Inferior parietal cortex (tissue), 1 donor: ENCODE measurements at regions not wholly inside any gene's neighbourhood (a gene's known extent, or its start where the extent isn't known, plus 50 kb on each side); places are given as distances from the start of the nearest gene placed in this dataset.
"Not testable (repeated sequence)": the region's sequence is repeated elsewhere in the genome, so short reads cannot be mapped to it uniquely, and the experiment has no call there.

Experiments
- DNase-seq: peaks from one replicate; pipeline ENCODE4 v3.0.0-alpha.2; 2016; ENCODE audit errors: extremely low spot score

DNA sequence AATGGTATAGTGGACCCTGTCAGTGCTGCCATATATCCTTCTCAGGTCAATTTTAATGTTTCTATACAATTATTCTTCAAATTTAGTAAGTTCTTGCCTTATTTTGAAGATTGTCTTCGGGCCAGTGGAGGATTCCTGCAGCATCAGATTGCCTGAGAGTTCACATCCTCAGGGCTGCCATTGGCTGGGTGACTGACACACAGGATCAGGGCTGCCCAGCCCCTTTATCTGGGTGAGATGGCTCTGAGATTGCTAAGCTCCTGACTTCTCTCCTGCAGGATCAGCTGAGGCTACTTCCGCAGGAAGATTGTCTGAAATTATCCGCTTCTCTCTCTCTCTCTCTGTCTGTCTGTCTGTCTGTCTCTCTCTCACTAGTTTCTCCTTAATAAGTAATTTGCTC is 567.4 kb downstream of the TSN start:
- DNase-seq, result no peak

DNA sequence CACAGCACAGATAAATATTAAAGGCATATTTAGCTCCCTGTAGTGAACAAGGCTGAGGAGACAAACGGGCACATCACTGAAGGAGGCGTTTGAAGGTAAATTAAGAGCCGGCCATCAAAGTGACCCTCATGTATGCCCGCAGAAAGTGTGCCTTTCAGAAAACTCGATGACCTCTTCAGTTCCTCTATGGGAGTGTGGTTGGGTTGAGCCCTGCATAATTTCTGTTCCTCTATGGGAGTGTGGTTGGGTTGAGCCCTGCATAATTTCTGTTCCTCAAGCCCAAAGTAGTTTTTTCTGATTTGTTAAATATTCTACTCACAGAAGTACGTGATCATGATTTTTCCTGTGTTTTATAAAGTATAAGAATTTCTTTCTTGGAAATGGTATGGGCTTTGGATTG is 568.5 kb downstream of the TSN start:
- DNase-seq, result no peak

DNA sequence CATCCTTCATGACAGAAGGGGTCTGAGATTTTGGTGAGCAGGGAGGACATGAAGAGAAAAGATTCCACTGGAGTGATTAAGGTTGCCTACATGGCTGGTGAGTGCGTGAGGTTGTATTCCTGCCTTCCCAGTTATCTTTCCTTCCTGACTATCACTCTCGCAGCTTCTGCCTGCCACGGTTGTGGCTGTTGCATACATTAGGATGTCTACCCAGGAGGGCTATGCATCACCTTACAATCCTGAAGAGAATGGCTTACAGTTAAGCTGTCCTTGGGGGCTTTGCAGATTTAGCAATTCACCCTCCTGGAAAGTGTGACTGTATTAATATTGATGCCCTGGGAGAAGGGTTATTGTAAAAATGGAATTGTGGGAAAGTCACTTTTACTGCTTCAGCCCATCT is 571.0 kb downstream of the TSN start:
- DNase-seq, result no peak

DNA sequence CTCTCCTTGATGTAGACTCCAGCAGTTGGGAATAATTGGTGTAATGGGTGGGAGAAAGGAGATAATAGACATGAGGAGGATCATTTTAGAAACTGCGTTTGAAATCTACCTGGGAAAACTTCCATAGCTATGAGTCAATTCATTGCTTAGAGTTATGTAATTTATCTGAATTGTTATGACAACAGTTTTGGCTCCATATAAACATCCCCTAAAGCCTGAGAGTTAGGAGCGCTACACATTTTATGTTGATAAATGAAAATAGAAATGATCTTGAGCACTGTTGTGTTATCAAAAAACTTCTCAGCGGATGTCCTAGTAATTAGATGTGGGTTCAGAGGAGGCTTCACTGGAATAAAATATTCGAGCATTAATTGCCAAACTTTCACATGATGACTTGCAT is 573.4 kb downstream of the TSN start:
- no peak for DNase-seq

DNA sequence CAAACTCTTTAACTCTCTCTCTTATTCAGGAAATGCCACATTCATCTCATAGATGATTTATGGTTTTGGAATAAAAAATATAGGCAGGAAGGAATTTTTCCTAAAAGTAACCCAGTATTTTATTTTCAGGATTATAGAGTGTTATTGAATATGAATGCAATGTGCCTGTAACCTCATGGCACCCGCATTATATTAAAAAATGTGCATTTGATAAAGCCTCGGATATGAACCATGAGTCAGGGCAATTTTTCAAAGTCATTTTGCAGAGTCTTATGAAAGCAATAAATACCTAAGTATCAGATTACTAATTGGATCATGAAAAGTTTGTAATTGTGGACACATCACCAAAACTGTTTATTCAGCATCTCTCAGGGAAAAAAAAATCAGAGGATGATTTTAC is 573.8 kb downstream of the TSN start:
- DNase-seq, result no peak

DNA sequence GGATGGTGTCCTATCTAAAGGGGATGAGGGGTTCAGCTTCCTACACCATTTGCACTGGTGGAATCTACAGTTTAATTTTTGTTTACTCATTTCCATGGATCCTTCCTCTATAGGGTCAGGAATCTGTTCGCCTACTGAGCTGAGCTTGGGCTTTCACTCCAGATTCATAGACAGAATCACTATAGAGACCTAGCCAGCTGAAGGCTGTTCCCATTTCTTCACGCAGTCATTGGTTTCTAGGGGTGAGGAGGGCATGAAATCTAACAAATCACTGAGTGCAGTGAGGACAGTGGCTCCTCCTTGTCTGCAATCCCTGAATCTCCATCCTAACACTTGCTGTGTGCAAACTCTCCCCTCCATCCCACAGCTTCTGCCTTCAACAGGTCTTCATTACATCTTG is 578.5 kb downstream of the TSN start:
- no peak for DNase-seq

DNA sequence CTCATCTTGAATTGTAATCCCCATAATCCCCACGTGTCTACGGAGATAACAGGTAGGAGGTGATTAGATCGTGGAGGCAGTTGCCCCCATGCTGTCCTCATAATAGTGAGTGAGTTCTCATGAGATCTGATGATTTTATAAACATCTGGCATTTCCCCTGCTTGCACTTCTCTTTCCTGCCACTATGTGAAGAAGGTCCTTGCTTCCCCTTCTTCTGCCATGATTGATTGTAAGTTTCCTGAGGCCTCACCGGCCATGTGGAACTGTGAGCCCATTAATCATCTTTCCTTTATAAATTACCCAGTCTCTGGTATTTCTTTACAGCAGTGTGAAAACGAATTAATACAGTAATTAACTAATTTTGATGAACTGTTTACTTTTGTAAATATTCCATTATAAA is 582.5 kb downstream of the TSN start:
- DNase-seq, result no peak

DNA sequence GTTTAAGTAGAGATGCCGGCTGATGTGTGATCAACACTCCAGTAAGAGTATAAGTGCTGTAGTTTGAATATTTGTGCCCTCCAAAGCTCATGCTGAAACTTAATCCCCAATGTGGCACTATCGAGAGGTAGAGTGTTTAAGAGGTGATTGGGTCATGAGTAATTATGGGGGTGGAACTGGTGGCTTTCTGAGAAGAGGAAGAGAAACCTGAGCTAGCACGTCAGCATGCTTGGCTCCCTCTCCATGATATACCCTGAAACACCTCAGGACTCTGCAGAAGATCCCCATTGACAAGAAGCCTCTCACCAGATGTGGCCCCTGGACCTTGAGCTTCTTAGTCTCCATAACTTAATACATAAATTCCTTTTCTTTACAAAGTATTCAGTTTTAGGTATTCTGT is 584.8 kb downstream of the TSN start:
- DNase-seq, result no peak

DNA sequence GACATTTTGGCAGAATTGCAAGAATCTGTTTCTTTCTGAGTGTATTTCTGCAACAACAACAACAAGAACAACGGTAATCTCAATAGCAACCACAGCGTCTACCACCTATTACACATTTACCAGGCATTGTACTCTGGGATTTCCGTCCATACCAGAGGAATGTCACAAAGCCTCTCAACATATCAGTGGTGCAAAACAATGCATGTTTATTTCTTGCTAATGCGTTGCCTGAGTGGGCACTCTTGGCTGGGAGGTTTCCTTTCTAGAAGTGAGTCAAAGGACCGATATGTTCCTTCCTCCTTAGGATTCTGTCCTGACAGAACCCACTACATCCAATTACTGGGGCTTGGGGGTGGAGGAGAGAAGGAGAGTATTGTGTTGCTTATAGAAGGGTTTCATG is 585.6 kb downstream of the TSN start:
- DNase-seq, result no peak

DNA sequence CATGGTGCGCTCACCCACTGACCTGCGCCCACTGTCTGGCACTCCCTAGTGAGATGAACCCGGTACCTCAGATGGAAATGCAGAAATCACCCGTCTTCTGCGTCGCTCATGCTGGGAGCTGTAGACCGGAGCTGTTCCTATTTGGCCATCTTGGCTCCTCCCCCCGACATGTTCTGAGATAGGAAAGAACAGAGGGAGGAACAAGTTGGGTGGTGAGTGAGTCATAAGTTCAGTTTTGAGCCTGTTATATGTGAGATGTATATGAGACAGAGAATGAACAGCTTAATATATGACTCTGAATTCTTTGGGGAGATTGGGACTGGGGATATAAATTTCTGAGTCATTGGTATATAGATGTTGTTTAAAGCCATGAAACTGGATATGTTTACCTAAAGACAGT is 596.7 kb downstream of the TSN start:
- DNase-seq, result not testable (repeated sequence)

DNA sequence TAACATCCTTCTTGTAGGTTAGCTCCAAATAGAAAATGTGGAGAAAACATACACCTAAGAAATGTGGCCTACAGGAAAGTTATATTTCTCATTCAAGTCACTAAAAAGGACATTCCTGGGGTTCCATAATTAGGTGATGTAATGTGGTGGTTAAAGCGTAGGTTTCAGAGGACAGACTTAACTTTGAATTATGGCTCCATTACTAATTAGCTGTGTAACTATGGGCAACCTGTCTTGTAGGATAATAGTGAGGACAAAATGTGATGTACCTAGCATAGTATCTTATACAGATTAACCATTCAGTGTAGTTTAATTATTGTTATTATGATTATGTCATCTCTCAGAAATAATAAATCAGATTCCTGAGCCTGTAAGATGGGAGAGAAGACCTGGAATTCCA is 602.5 kb downstream of the TSN start:
- no peak for DNase-seq

DNA sequence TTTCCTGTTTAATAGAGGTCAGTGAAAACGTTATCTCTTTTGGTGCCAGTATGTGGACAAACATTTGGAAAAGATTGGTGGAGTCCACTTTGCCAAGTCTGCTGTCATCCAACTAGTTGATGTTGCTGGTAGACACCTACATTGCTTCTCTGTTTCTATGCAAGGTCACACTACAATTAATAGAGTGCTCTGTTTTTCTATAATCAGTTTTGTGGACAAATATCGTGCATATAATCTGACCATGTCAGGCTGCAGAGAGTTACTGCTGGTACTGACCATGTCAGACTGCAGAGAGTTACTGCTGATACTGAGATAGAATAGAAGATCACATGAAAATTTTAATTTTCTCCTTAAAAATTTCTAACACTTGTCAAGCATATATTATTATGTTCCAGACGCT is 603.3 kb downstream of the TSN start:
- no peak for DNase-seq

DNA sequence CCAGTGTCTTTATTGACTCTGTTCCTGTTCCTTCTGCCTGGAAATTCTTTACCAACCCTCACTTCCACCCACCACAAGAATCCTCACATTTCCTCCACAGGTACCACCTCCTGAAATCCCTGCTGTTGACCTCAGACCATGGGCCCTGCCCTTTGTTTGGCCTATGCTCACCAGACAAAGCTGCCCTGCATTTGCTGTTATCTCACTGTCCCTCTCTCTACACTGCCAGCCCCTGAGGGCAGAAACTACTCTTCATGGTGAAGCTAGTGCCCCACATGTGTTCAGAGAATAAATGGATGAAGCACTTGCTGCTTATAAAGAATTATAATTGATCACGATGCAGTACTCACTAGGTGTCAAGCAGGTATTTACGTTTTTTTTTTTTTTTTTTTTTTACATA is 608.4 kb downstream of the TSN start:
- DNase-seq, result no peak

DNA sequence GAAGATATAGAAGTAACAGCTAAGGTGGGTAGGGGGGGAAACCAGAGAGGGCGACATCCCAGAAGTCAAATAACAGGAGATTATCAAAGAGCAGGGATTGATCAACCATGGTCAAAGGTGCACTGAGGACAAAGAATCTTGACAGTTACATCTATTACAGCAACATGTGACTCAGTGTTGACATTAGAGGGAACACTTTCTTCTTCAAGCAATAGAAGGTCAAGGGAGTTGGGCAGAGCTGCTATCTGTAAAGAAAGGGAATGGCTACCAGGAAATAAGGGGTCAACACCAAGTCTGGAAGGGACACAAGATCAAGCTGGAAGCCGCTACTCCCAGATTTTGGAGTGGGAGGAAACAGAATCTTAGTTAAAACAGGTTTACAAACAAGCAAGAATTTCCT is 611.0 kb downstream of the TSN start:
- no peak for DNase-seq

DNA sequence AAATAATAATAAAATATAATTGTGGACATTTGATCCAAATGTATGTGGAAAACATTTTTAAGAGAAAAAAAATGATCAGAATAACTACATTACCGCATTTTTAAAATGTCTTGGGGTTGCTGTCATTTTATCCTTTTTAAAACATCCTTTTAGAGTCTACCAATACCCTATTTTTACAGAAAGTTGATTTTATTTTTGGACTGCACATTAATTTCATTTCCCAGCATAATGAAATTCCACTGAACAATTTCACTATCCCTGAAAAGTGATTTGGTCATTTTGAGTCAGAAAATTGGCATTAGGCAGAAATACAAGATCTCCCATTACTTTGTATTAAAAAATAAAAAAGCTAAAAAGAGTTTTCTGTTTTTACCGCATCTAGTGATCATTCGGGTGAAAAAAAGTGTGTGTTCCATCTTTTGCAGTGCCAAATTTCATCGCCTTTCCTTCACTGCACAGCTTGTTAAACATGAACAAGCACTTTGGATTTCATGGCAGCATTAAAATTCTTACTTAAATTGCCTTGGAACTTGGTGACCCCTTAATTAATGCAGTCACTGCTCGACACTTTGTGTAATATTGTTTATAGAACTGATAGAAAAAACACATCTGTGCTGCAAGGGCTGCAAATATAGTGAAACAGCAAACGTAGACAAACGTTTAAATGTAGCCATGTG is 611.7 kb downstream of the TSN start:
- no peak for DNase-seq

DNA sequence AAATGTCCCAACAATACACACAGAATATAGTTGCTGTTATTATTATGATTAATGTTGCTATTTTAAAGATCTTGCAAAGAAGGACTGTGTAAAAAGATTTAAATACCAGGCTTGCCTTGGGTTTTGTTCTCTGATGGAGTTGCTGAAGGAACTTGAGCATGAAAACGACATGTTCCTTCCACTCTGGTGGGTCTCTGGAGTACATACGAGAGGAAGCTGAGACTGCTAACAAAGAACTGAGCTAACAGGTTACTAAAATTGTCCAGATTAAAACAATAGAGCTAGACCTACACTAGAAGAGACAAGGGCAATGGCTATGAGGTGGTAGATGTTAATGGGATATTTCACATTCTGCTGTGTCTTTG is 612.2 kb downstream of the TSN start:
- no peak for DNase-seq

DNA sequence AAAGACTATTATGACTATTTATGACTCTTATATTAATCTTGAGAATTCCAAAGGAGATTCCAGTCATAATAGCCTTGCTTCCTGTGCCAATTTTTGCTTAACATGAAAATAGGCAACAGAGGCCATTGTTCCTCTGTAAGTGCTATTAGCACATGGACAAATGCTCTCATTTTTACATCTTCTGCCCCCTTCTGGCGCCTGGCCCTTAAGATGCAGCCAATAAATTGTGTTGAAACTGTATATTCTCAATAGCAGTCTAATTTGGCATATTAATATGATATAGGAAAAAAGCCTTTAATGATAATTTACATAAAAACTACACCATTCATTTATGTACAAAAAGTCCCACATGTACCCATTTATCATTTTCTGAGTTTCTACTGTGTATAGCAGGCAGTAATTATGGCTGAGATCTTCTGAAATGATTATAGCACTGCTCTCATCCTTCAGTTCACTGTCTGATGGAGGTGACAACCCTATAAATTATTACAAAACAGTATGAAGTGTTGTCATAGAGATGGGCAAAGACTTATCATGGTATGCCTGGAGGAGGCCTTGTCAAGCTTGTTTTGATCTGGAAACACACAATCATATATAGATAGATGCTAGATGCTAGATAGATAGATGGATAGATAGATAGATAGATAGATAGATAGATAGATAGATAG is 613.3 kb downstream of the TSN start:
- no peak for DNase-seq

DNA sequence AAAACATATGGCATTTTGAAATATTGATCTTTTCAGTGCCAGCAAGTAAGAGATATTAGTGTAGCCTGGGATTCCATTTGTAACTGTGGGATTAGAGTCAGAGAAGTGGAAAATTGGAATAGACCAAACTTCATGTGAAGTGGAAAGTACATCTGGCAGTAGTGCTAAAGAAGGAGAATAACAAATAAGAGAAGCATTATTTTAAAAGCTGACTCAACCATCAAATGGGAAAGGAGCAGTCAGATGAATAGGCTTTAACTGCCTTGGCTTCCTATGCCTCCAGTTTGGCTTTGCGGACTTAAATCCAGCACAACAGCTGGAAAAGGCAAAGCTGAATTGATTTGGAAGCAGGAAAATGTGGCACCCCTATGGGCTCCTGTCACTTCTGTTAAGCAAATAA is 623.1 kb downstream of the TSN start:
- DNase-seq, result no peak

DNA sequence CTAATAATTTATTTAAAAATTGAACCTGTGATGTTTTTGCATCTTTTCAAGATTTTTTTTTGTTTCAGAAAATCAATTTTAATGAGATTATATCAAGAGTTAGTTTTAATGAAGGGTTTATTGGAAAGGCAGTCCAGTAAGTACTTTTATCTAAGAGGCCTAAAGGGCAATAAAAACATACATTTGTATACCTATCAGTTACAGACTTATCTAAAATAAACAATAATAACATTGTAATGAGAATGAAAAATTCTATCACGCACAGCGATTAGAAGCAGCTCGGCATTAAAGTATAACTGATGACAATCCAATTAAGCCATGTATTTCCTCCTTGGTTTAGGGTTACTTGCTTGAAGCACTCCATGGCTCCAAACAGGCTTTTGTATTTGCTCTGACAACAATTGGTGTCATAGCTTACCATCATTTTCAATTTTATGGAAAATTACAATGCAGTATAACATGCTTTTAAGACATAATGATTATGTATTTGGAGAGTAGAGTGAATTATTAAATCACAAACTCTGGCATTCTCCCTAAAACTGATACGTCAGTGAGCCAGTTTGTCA is 629.4 kb downstream of the TSN start:
- DNase-seq, result no peak

DNA sequence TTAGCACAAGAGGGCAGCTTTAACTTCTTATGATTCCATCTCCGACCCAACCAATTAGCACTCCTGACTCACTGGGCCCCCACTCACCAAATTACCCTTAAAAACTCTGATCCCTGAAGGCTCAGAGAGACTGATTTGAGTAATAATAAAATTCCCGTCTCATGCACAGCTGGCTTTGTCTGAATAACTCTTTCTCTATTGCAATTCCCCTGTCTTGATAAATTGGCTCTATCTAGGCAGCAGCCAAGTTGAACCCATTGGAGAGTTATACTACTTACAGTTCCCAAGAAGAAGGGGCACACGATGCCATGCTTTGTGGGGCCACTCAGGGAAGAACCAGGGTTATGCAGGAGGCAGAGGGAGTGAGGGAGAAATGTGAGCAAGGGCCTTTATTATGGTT is 632.8 kb downstream of the TSN start:
- DNase-seq, result no peak

DNA sequence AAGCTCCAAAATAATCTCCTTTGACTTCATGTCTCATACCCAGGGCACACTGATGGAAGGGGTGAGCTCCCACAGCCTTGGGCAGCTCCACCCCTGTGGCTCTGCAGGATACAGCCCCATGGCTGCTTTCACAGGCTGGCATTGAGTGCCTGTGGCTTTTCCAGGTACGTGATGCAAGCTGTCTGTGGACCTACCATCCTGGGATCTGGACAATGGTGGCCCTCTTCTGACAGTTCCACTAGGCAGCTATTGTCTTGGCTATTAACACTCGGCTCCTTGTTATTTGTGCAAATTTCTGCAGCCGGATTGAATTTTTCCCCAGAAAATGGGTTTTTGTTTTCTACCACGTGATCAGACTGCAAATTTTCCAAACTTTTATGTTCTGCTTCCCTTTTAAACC is 634.2 kb downstream of the TSN start:
- peak; percentile 74 for DNase-seq

DNA sequence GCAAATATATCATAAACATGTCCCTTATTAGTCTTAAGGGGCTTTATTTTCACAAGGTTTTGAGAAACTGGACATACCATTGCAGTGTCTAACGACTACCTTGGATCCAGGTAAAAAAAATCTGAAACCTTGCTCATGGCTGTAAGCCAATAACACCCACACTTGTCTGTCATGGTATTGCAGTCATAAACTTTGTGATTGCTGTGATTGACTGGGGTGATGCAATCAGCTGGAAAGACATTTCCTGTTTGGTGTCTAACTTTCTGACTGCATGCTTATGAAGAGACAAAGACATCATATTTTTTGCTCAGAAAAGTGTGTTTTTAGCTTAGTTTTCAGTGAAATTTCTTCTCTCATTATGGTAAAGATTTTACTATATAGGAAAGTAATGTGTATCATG is 635.0 kb downstream of the TSN start:
- no peak for DNase-seq

DNA sequence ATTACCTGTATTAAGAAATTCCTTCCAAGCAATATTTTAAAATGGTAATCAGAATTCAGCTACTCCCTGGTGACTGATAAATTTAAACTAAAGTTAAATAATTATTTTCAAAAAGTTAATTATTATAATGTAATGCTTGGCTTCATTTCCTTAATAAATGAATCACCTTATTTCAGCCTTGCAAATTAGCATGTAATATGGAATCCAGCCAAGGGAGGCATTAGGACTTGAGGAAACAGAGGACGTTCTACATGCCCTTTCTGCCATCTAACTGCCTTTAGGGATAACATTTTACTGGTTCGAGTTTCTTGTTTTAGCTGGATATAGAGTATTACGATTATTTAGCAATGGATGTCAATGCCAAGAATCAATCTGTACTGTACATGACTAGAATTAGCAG is 636.3 kb downstream of the TSN start:
- no peak for DNase-seq

DNA sequence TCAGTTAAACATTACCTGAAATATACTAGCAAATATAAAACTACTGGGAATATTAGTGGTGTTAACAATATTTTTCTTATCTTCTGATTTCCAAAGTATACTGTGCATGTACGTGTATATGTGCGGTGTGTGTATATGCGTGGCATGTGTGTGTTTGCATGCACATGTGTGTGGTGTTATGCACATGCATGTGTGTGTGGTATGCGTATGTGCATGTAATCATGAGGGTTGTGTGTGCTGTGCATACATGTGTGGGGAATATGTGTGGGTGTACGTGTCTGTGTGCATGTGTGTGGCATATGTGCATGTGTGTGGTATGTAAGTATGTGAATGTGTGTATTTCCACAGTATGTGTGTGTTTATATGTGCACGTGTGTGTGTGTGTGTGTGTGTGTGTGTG is 640.2 kb downstream of the TSN start:
- no peak for DNase-seq
